Islet of Langerhans (tissue), 1 donor: ENCODE measurements at regions not wholly inside any gene's neighbourhood (a gene's known extent, or its start where the extent isn't known, plus 50 kb on each side); places are given as distances from the start of the nearest gene placed in this dataset.

ENCODE experiments used
- FAIRE-seq: peaks from one replicate; lab custom pipeline; 2011; peaks lifted over from hg19 to GRCh38; lab: Jason Lieb, UNC

DNA sequence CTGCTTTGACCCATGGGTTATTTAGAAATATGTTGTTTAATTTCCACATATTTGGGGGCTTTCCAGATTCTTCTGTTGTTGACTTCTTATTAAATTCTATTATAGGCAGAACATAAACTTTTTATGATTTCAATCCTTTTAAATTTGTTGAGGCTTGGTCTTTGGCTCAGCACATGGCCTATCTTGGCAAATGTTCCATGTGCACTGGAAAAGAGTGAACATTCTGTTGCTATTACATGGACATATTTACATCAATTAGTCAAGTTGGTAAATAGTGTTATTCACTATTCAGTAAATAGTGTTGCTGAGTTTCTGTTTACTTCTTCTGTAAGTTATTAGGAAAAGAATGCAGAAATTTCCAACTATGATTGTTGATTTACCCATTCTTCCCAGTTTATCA is 75.4 kb downstream of the ETS2 start:
- FAIRE-seq, result no peak

DNA sequence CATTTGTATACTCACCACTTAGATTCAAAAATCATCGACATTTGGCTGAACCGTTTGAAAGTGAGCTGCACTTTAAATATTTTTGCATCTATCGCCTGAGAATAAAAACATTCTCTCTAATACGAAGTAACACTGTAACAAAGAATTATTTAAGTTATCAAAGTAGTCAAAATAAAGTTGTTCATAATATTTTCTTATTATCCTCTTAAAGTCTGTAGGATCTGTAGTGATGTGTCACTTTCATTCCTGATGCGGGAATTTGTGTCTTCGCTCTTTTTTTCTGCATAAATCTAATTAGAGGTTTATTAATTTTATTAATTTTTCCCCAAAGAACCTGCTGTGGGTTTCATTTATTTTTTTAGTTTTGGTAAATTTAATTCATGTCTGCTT is 74.8 kb downstream of the ETS2 start:
- FAIRE-seq, result no peak

DNA sequence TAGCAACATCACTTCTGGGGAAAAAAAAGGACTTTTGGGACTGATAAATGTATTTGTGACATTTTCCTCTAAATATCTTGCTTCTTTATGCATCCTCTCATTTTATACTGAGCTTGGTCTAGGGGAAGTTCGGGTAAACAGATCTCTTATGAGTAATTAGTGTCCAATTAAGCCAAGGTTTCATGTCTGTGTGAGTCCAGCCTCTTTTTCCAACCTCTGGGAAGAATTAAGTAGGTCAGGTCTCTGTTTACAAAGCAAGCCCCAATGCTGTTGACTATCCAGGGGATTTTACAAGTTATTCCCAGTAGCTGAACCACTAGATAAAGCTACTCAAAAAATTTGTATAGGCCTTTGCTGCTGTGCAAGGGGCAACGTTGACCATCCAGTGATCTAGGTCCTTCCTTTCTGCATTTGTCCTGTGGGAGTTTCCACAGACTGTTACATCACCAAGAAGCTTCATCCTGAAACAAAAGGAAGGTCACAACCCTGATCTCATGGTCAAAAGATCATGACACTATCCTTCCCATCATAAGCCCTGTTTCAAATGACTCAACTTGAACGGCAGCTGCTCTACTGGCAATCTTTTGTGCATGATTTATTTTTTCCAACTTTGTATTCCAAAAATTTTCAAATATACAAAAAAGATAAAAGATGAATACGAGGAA is 74.3 kb downstream of the ETS2 start:
- no peak for FAIRE-seq

DNA sequence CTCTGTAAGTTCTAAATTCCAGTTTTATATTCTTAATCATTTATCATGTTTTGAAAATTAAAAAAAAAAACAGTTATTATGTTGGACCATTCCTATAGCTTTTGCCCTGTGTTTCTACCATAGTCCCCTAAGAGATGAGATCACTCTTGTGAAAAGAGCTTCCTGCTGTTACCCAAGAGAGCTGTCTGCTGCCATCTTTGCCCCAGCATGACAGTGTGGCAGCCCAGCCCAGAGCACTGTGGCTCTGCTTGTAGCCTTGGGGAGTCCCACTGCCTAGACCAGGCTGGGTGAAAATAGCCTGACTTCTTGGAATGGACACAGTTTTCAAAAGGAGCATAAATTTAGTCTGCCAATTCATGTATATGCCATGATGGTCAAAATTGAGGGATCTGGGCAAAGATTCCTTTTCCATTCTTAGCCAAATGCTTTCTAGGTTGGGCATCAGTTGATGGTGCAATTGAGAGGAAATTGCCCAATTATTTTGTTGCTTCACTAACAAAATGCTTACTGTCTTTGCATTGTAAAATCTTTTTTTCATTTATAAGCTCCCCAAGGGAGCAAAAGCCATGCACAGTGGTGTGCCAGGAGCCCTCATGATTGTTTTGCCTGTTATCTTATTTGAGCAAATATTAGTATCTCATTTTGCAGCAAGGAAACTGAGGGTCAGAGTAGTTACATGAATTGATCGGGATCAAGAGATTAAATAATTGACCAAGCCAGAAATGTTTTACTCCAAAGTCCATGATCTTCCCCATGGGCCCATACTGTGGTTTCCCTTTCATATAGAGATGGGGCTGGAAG is 72.8 kb downstream of the ETS2 start:
- FAIRE-seq, result no peak

DNA sequence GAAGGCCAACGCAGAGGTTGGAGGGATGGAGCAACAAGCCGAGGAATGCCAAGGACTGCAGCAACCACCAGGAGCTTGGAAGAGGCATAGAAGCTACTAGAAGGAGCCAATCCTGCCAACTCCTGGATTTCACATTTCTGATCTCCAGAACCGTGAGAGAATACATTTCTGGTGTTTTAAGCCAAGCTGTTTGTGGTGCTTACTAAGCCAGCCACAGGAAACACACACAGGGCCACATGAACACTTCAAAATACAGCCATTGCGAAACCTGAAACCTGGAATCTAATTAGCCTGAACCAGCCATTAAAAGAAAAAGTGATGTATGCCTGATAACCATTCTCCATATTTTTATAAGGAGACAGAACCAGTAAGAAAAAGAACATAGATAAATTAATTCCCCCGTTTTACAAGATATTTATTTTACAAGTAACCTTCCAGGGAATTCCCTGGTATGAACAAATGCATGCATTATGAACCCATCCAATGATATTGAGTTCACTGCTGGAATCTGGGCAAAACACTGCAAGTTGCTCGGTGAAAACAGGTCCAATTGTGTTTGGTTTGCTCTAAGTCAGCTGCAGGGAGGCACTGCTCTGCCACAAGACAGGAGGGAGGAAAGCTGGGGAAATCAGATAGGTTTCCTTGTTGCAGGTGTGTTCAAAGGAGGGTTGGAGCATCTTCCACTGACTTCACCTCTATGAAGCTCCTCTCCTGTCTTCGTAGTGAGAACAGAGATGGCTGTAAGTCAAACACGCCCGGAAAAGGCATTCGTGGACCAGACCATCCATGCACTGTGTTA is 70.2 kb downstream of the ETS2 start:
- no peak for FAIRE-seq
